WTC11 (cell line): ENCODE measurements at regions not wholly inside any gene's neighbourhood (a gene's known extent, or its start where the extent isn't known, plus 50 kb on each side); places are given as distances from the start of the nearest gene placed in this dataset.

ENCODE experiments used
- ATAC-seq: fragments of 200-7000 bp; cut with Tn5 transposase; 2 replicates; pipeline ENCODE4 v1.10.0; 2021; ENCODE audit warnings: mild to moderate bottlenecking, moderate library complexity
- CTCF ChIA-PET: fragments of 300-600 bp; sonication (Branson Sonifier 250); formaldehyde crosslinking; loops from one replicate; lab custom pipeline; 2021; ENCODE audit warnings: antibody characterized with exemption; lab: Charles Lee
- POLR2A ChIA-PET: fragments of 350-600 bp; sonication (Branson Sonifier 250); formaldehyde crosslinking; loops from one replicate; lab custom pipeline; 2021; ENCODE audit warnings: antibody characterized with exemption; lab: Charles Lee
- DNase-seq: peaks from one replicate; pipeline ENCODE4 v3.0.0; 2021; ENCODE audit warnings: low spot score
- H3K27ac Mint-ChIP-seq: 2 replicates; pipeline ENCODE4 v1.8.0; 2021; ENCODE audit warnings: mixed read lengths
- H3K27me3 Mint-ChIP-seq: 2 replicates; pipeline ENCODE4 v1.8.0; 2021; ENCODE audit warnings: low read depth, mild to moderate bottlenecking, moderate library complexity, mixed read lengths
- H3K36me3 Mint-ChIP-seq: 2 replicates; pipeline ENCODE4 v1.8.0; 2021; ENCODE audit warnings: mixed read lengths
- H3K4me1 Mint-ChIP-seq: 2 replicates; pipeline ENCODE4 v1.8.0; 2022; ENCODE audit warnings: mixed read lengths
- H3K4me3 Mint-ChIP-seq: 2 replicates; pipeline ENCODE4 v1.8.0; 2021; ENCODE audit warnings: mild to moderate bottlenecking, moderate library complexity, mixed read lengths
- H3K9me3 Mint-ChIP-seq: 2 replicates; pipeline ENCODE4 v1.8.0; 2021; ENCODE audit warnings: mixed read lengths
- ATF1 ChIP-seq: sonication (generic); formaldehyde crosslinking; IDR thresholded peaks from 2 replicates; pipeline ENCODE4 v1.8.1; 2023; ENCODE audit warnings: mild to moderate bottlenecking, moderate library complexity, missing genetic modification reagents
- CREM ChIP-seq: sonication (generic); formaldehyde crosslinking; IDR thresholded peaks from 2 replicates; pipeline ENCODE4 v1.8.1; 2022; ENCODE audit warnings: mild to moderate bottlenecking, missing genetic modification reagents, moderate library complexity
- FOXP1 ChIP-seq: sonication (generic); formaldehyde crosslinking; IDR thresholded peaks from 2 replicates; pipeline ENCODE4 v1.8.0; 2022; ENCODE audit warnings: missing genetic modification reagents, mild to moderate bottlenecking, moderate library complexity, borderline replicate concordance
- JUN ChIP-seq: sonication (generic); formaldehyde crosslinking; IDR thresholded peaks from 2 replicates; pipeline ENCODE4 v1.8.0; 2023; ENCODE audit warnings: mild to moderate bottlenecking, missing genetic modification reagents
- KAT7 ChIP-seq: sonication (generic); formaldehyde crosslinking; IDR thresholded peaks from 2 replicates; pipeline ENCODE4 v1.8.1; 2023; ENCODE audit warnings: missing genetic modification reagents, mild to moderate bottlenecking, borderline replicate concordance
- NFYB ChIP-seq: sonication (generic); formaldehyde crosslinking; conservative IDR thresholded peaks from 2 replicates; pipeline ENCODE4 v1.8.0; 2022; ENCODE audit warnings: low read depth, missing genetic modification reagents
- NR2C2 ChIP-seq: sonication (generic); formaldehyde crosslinking; IDR thresholded peaks from 2 replicates; pipeline ENCODE4 v1.8.0; 2022; ENCODE audit warnings: mild to moderate bottlenecking, missing genetic modification reagents
- NR3C1 ChIP-seq: sonication (generic); formaldehyde crosslinking; conservative IDR thresholded peaks from 2 replicates; pipeline ENCODE4 v1.8.1; 2023; ENCODE audit warnings: low read depth, mild to moderate bottlenecking, missing genetic modification reagents
- OVOL2 ChIP-seq: fragments of 250-450 bp; sonication (Bioruptor Pico); IDR thresholded peaks from 2 replicates; pipeline ENCODE4 v1.9.0; 2021; ENCODE audit warnings: mild to moderate bottlenecking, borderline replicate concordance
- SMAD3 ChIP-seq: sonication (generic); formaldehyde crosslinking; IDR thresholded peaks from 2 replicates; pipeline ENCODE4 v1.8.0; 2022; ENCODE audit warnings: missing genetic modification reagents, mild to moderate bottlenecking, borderline replicate concordance
- SP1 ChIP-seq: sonication (generic); formaldehyde crosslinking; conservative IDR thresholded peaks from 2 replicates; pipeline ENCODE4 v1.8.1; 2022; ENCODE audit warnings: missing genetic modification reagents
- TEAD1 ChIP-seq: sonication (generic); formaldehyde crosslinking; IDR thresholded peaks from 2 replicates; pipeline ENCODE4 v1.8.0; 2022; ENCODE audit warnings: mild to moderate bottlenecking, missing genetic modification reagents
- TP53 ChIP-seq: sonication (generic); formaldehyde crosslinking; IDR thresholded peaks from 2 replicates; pipeline ENCODE4 v1.8.1; 2023; ENCODE audit warnings: mild to moderate bottlenecking, missing genetic modification reagents
- ZNF219 ChIP-seq: sonication (generic); formaldehyde crosslinking; IDR thresholded peaks from 2 replicates; pipeline ENCODE4 v1.8.0; 2023; ENCODE audit warnings: missing genetic modification reagents, mild to moderate bottlenecking, borderline replicate concordance
- ZNF423 ChIP-seq: fragments of 250-450 bp; sonication (Bioruptor Pico); IDR thresholded peaks from 2 replicates; pipeline ENCODE4 v2.1.2; 2022; ENCODE audit warnings: mild to moderate bottlenecking, moderate library complexity
- TF ChIP-seq, protein P1 (sequence below): sonication (generic); formaldehyde crosslinking; IDR thresholded peaks from 2 replicates; pipeline ENCODE4 v1.8.0; 2022; ENCODE audit warnings: missing genetic modification reagents
- TF ChIP-seq, protein P2 (sequence below): sonication (generic); formaldehyde crosslinking; IDR thresholded peaks from 2 replicates; pipeline ENCODE4 v1.8.1; 2022; ENCODE audit warnings: missing genetic modification reagents, borderline replicate concordance
- TF ChIP-seq, protein P3 (sequence below): sonication (generic); formaldehyde crosslinking; IDR thresholded peaks from 2 replicates; pipeline ENCODE4 v1.8.1; 2022; ENCODE audit warnings: mild to moderate bottlenecking, missing genetic modification reagents, moderate library complexity, borderline replicate concordance
- TF ChIP-seq, protein P4 (sequence below): fragments of 250-450 bp; sonication (Bioruptor Pico); conservative IDR thresholded peaks from 2 replicates; pipeline ENCODE4 v1.9.0; 2021; ENCODE audit warnings: mild to moderate bottlenecking
- TF ChIP-seq, protein P5 (sequence below): sonication (generic); formaldehyde crosslinking; IDR thresholded peaks from 2 replicates; pipeline ENCODE4 v1.8.0; 2022; ENCODE audit warnings: mild to moderate bottlenecking, missing genetic modification reagents
- TF ChIP-seq, protein P6 (sequence below): sonication (generic); formaldehyde crosslinking; IDR thresholded peaks from 2 replicates; pipeline ENCODE4 v1.8.1; 2023; ENCODE audit warnings: mild to moderate bottlenecking, moderate library complexity, missing genetic modification reagents

DNA sequence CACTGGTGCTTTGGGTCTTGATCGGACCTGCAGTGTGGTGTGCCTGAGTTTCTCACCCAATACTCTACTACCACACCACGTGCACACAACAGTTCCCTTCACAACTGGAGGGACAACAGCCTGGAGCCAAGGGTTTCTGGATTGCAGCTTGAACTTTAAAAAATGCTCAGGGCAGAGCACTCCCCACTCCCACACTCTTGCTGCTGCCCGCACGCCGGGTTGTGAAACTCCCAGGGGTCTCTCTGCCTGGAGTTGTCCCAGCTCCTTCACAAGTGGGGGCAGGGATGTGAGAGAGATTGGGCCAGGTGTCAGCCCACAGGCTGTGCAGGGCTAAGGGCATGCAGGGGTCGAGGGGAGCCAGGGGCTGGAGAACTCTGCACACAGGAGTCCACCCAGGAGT, 89.4 kb downstream of the GALR1 start:
- no peak for ATAC-seq
- CTCF ChIA-PET, result interaction anchor here (1.0 to 1.3 kb wide), 2 partner anchors 15 to 131 kb away, joined by 3 read pairs; no protein-coding TSS in a partner anchor
- peaks cover 22% of the 10 kb centered on the region for H3K9me3 Mint-ChIP-seq
- no peak overlapping the region for H3K4me3 Mint-ChIP-seq
- peaks cover 3% of the 10 kb centered on the region for H3K36me3 Mint-ChIP-seq
- TF ChIP-seq ZNF423 (CRISPR knock-in tag) (no peak), CREM (CRISPR knock-in tag) (no peak), ATF1 (no peak), OVOL2 (CRISPR knock-in tag) (no peak), NR3C1 (CRISPR knock-in tag) (no peak), NFYB (CRISPR knock-in tag) (no peak), SMAD3 (CRISPR knock-in tag) (no peak), KAT7 (CRISPR knock-in tag) (no peak), FOXP1 (CRISPR knock-in tag) (no peak), ZNF219 (CRISPR knock-in tag) (no peak), JUN (CRISPR knock-in tag) (no peak), TP53 (CRISPR knock-in tag) (no peak)
- TF ChIP-seq, protein P1, sequence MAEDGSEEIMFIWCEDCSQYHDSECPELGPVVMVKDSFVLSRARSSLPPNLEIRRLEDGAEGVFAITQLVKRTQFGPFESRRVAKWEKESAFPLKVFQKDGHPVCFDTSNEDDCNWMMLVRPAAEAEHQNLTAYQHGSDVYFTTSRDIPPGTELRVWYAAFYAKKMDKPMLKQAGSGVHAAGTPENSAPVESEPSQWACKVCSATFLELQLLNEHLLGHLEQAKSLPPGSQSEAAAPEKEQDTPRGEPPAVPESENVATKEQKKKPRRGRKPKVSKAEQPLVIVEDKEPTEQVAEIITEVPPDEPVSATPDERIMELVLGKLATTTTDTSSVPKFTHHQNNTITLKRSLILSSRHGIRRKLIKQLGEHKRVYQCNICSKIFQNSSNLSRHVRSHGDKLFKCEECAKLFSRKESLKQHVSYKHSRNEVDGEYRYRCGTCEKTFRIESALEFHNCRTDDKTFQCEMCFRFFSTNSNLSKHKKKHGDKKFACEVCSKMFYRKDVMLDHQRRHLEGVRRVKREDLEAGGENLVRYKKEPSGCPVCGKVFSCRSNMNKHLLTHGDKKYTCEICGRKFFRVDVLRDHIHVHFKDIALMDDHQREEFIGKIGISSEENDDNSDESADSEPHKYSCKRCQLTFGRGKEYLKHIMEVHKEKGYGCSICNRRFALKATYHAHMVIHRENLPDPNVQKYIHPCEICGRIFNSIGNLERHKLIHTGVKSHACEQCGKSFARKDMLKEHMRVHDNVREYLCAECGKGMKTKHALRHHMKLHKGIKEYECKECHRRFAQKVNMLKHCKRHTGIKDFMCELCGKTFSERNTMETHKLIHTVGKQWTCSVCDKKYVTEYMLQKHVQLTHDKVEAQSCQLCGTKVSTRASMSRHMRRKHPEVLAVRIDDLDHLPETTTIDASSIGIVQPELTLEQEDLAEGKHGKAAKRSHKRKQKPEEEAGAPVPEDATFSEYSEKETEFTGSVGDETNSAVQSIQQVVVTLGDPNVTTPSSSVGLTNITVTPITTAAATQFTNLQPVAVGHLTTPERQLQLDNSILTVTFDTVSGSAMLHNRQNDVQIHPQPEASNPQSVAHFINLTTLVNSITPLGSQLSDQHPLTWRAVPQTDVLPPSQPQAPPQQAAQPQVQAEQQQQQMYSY (CRISPR knock-in tag), result no peak
- TF ChIP-seq, protein P2, sequence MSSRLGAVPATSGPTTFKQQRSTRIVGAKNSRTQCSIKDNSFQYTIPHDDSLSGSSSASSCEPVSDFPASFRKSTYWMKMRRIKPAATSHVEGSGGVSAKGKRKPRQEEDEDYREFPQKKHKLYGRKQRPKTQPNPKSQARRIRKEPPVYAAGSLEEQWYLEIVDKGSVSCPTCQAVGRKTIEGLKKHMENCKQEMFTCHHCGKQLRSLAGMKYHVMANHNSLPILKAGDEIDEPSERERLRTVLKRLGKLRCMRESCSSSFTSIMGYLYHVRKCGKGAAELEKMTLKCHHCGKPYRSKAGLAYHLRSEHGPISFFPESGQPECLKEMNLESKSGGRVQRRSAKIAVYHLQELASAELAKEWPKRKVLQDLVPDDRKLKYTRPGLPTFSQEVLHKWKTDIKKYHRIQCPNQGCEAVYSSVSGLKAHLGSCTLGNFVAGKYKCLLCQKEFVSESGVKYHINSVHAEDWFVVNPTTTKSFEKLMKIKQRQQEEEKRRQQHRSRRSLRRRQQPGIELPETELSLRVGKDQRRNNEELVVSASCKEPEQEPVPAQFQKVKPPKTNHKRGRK (CRISPR knock-in tag), result no peak
- DNase-seq, result no peak
- peaks cover 20% of the 10 kb centered on the region for H3K4me1 Mint-ChIP-seq
- H3K27me3 Mint-ChIP-seq, result no peaks in the 10 kb centered on the region; the same call in 1 of the 2 replicates
- no peak overlapping the region for H3K27ac Mint-ChIP-seq
- POLR2A ChIA-PET, result no interaction called here

DNA sequence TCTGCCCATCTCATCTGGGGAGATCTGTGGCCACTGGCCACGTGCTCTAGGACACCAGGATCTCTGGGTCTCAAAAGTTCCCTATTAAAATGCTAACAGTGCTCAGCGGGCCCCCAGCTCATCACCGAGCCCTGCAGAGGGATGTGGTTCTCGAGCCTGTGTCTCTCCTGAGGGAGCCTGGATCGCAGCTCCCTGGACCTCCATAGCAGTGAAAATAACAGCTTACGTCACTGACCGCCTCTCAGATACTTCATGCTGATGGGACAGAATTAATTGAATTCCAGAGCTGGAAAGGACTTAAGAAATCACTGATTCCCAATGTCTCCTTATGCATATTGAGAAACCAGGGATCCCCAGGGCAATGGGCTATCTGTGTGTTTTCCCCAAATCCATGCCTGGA, 90.0 kb downstream of the GALR1 start:
- POLR2A ChIA-PET, result no interaction called here
- Mint-ChIP-seq H3K27ac (no peak overlapping the region), H3K4me1 (peaks cover 25% of the 10 kb centered on the region), H3K4me3 (no peak overlapping the region), H3K9me3 (peaks cover 20% of the 10 kb centered on the region), H3K36me3 (peaks cover 3% of the 10 kb centered on the region), H3K27me3 (no peaks in the 10 kb centered on the region; the same call in 1 of the 2 replicates)
- TF ChIP-seq, protein P3, sequence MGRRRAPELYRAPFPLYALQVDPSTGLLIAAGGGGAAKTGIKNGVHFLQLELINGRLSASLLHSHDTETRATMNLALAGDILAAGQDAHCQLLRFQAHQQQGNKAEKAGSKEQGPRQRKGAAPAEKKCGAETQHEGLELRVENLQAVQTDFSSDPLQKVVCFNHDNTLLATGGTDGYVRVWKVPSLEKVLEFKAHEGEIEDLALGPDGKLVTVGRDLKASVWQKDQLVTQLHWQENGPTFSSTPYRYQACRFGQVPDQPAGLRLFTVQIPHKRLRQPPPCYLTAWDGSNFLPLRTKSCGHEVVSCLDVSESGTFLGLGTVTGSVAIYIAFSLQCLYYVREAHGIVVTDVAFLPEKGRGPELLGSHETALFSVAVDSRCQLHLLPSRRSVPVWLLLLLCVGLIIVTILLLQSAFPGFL (CRISPR knock-in tag), result no peak
- TF ChIP-seq NR2C2 (CRISPR knock-in tag) (no peak), TEAD1 (CRISPR knock-in tag) (no peak), SP1 (CRISPR knock-in tag) (no peak), CREM (CRISPR knock-in tag) (no peak), KAT7 (CRISPR knock-in tag) (no peak)
- TF ChIP-seq, protein P4, sequence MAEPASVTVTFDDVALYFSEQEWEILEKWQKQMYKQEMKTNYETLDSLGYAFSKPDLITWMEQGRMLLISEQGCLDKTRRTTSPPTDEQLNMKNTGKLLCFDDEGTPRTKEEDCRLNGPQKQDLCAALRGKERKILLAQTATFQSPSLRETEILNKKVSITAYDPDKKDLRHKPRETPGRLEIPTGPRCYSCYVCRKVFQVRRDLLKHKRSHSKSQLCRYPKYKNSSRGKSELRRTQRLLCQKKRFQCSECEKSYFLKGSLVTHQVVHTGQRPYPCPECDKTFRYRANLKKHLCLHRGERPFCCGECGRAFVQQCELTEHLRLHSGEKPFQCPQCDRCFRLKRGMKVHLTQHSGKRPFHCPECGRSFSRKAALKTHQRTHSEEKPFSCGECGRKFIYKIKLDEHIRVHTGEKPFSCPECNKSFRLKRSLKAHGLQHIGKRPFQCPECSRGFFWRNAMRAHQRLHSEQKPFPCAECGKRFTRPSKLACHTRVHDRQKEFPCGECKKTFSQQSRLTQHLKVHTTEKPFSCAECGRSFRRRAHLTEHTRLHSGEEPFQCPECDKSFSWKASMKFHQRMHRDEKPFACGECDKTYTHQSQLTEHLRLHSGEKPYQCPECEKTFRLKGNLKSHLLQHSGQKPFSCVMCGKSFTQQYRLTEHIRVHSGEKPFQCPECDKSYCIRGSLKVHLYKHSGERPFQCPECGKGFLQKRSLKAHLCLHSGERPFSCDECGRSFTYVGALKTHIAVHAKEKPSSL (CRISPR knock-in tag), result no peak
- TF ChIP-seq, protein P5, sequence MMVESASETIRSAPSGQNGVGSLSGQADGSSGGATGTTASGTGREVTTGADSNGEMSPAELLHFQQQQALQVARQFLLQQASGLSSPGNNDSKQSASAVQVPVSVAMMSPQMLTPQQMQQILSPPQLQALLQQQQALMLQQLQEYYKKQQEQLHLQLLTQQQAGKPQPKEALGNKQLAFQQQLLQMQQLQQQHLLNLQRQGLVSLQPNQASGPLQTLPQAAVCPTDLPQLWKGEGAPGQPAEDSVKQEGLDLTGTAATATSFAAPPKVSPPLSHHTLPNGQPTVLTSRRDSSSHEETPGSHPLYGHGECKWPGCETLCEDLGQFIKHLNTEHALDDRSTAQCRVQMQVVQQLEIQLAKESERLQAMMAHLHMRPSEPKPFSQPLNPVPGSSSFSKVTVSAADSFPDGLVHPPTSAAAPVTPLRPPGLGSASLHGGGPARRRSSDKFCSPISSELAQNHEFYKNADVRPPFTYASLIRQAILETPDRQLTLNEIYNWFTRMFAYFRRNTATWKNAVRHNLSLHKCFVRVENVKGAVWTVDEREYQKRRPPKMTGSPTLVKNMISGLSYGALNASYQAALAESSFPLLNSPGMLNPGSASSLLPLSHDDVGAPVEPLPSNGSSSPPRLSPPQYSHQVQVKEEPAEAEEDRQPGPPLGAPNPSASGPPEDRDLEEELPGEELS (CRISPR knock-in tag), result no peak
- TF ChIP-seq, protein P6, sequence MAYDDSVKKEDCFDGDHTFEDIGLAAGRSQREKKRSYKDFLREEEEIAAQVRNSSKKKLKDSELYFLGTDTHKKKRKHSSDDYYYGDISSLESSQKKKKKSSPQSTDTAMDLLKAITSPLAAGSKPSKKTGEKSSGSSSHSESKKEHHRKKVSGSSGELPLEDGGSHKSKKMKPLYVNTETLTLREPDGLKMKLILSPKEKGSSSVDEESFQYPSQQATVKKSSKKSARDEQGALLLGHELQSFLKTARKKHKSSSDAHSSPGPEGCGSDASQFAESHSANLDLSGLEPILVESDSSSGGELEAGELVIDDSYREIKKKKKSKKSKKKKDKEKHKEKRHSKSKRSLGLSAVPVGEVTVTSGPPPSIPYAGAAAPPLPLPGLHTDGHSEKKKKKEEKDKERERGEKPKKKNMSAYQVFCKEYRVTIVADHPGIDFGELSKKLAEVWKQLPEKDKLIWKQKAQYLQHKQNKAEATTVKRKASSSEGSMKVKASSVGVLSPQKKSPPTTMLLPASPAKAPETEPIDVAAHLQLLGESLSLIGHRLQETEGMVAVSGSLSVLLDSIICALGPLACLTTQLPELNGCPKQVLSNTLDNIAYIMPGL (CRISPR knock-in tag), result no peak
- CTCF ChIA-PET, result interaction anchor here (1.0 to 1.3 kb wide), 2 partner anchors 14 to 132 kb away, joined by 3 read pairs; no protein-coding TSS in a partner anchor
- ATAC-seq (no peak), DNase-seq (no peak)
